WTC11 (cell line): ENCODE measurements at regions not wholly inside any gene's neighbourhood (a gene's known extent, or its start where the extent isn't known, plus 50 kb on each side); places are given as distances from the start of the nearest gene placed in this dataset.

ENCODE experiments used
- ATAC-seq: fragments of 200-7000 bp; cut with Tn5 transposase; 2 replicates; pipeline ENCODE4 v1.10.0; 2021; ENCODE audit warnings: mild to moderate bottlenecking, moderate library complexity
- CTCF ChIA-PET: fragments of 300-600 bp; sonication (Branson Sonifier 250); formaldehyde crosslinking; loops from one replicate; lab custom pipeline; 2021; ENCODE audit warnings: antibody characterized with exemption; lab: Charles Lee
- POLR2A ChIA-PET: fragments of 350-600 bp; sonication (Branson Sonifier 250); formaldehyde crosslinking; loops from one replicate; lab custom pipeline; 2021; ENCODE audit warnings: antibody characterized with exemption; lab: Charles Lee
- DNase-seq: peaks from one replicate; pipeline ENCODE4 v3.0.0; 2021; ENCODE audit warnings: low spot score
- H3K27ac Mint-ChIP-seq: 2 replicates; pipeline ENCODE4 v1.8.0; 2021; ENCODE audit warnings: mixed read lengths
- H3K27me3 Mint-ChIP-seq: 2 replicates; pipeline ENCODE4 v1.8.0; 2021; ENCODE audit warnings: low read depth, mild to moderate bottlenecking, moderate library complexity, mixed read lengths
- H3K36me3 Mint-ChIP-seq: 2 replicates; pipeline ENCODE4 v1.8.0; 2021; ENCODE audit warnings: mixed read lengths
- H3K4me1 Mint-ChIP-seq: 2 replicates; pipeline ENCODE4 v1.8.0; 2022; ENCODE audit warnings: mixed read lengths
- H3K4me3 Mint-ChIP-seq: 2 replicates; pipeline ENCODE4 v1.8.0; 2021; ENCODE audit warnings: mild to moderate bottlenecking, moderate library complexity, mixed read lengths
- H3K9me3 Mint-ChIP-seq: 2 replicates; pipeline ENCODE4 v1.8.0; 2021; ENCODE audit warnings: mixed read lengths
- ARID4B ChIP-seq: sonication (generic); formaldehyde crosslinking; IDR thresholded peaks from 2 replicates; pipeline ENCODE4 v1.8.0; 2023; ENCODE audit warnings: missing genetic modification reagents, mild to moderate bottlenecking, borderline replicate concordance
- ERG ChIP-seq: fragments of 250-450 bp; sonication (Bioruptor Pico); IDR thresholded peaks from 2 replicates; pipeline ENCODE4 v1.8.0; 2021; ENCODE audit warnings: mild to moderate bottlenecking
- FOXK1 ChIP-seq: sonication (generic); formaldehyde crosslinking; IDR thresholded peaks from 2 replicates; pipeline ENCODE4 v1.8.0; 2022; ENCODE audit warnings: mild to moderate bottlenecking, moderate library complexity, missing genetic modification reagents
- MLX ChIP-seq: sonication (generic); formaldehyde crosslinking; IDR thresholded peaks from 2 replicates; pipeline ENCODE4 v1.8.1; 2023; ENCODE audit warnings: mild to moderate bottlenecking, missing genetic modification reagents, moderate library complexity
- MYBL2 ChIP-seq: sonication (generic); formaldehyde crosslinking; IDR thresholded peaks from 2 replicates; pipeline ENCODE4 v1.8.1; 2023; ENCODE audit warnings: mild to moderate bottlenecking, moderate library complexity, missing genetic modification reagents
- NR2C2 ChIP-seq: sonication (generic); formaldehyde crosslinking; IDR thresholded peaks from 2 replicates; pipeline ENCODE4 v1.8.0; 2022; ENCODE audit warnings: mild to moderate bottlenecking, missing genetic modification reagents
- SMAD3 ChIP-seq: sonication (generic); formaldehyde crosslinking; IDR thresholded peaks from 2 replicates; pipeline ENCODE4 v1.8.0; 2022; ENCODE audit warnings: missing genetic modification reagents, mild to moderate bottlenecking, borderline replicate concordance
- SP1 ChIP-seq: sonication (generic); formaldehyde crosslinking; conservative IDR thresholded peaks from 2 replicates; pipeline ENCODE4 v1.8.1; 2022; ENCODE audit warnings: missing genetic modification reagents
- TEAD1 ChIP-seq: sonication (generic); formaldehyde crosslinking; IDR thresholded peaks from 2 replicates; pipeline ENCODE4 v1.8.0; 2022; ENCODE audit warnings: mild to moderate bottlenecking, missing genetic modification reagents
- ZBTB21 ChIP-seq: sonication (generic); formaldehyde crosslinking; IDR thresholded peaks from 2 replicates; pipeline ENCODE4 v1.8.1; 2023; ENCODE audit warnings: mild to moderate bottlenecking, missing genetic modification reagents, borderline replicate concordance
- ZNF138 ChIP-seq: sonication (generic); formaldehyde crosslinking; conservative IDR thresholded peaks from 2 replicates; pipeline ENCODE4 v1.8.1; 2022; ENCODE audit warnings: mild to moderate bottlenecking, moderate library complexity, missing genetic modification reagents
- ZNF219 ChIP-seq: sonication (generic); formaldehyde crosslinking; IDR thresholded peaks from 2 replicates; pipeline ENCODE4 v1.8.0; 2023; ENCODE audit warnings: missing genetic modification reagents, mild to moderate bottlenecking, borderline replicate concordance
- TF ChIP-seq, protein P1 (sequence below): sonication (generic); formaldehyde crosslinking; IDR thresholded peaks from 2 replicates; pipeline ENCODE4 v1.8.1; 2022; ENCODE audit warnings: mild to moderate bottlenecking, moderate library complexity, missing genetic modification reagents
- TF ChIP-seq, protein P2 (sequence below): fragments of 200-600 bp; IDR thresholded peaks from 2 replicates; pipeline ENCODE4 v1.8.0; 2022; ENCODE audit warnings: antibody characterized with exemption
- TF ChIP-seq, protein P3 (sequence below): fragments of 250-450 bp; sonication (Bioruptor Pico); conservative IDR thresholded peaks from 2 replicates; pipeline ENCODE4 v1.9.0; 2021; ENCODE audit warnings: mild to moderate bottlenecking
- TF ChIP-seq, protein P4 (sequence below): sonication (generic); formaldehyde crosslinking; conservative IDR thresholded peaks from 2 replicates; pipeline ENCODE4 v1.8.1; 2023; ENCODE audit warnings: mild to moderate bottlenecking, low read depth, missing genetic modification reagents, moderate library complexity

GRCh38 chr6:113505084-113505699 lies 352.0 kb upstream of the MARCKS start:
- H3K36me3 Mint-ChIP-seq = no peaks in the 10 kb centered on the region
- TF ChIP-seq ZBTB21 (CRISPR knock-in tag) (no peak), ZNF138 (CRISPR knock-in tag) (no peak), ZNF219 (no peak), SP1 (CRISPR knock-in tag) (no peak), MYBL2 (CRISPR knock-in tag) (no peak), TEAD1 (CRISPR knock-in tag) (no peak), NR2C2 (no peak), SMAD3 (no peak), ERG (CRISPR knock-in tag) (no peak), MLX (CRISPR knock-in tag) (no peak), ARID4B (CRISPR knock-in tag) (no peak), FOXK1 (CRISPR knock-in tag) (no peak)
- TF ChIP-seq, protein P1, sequence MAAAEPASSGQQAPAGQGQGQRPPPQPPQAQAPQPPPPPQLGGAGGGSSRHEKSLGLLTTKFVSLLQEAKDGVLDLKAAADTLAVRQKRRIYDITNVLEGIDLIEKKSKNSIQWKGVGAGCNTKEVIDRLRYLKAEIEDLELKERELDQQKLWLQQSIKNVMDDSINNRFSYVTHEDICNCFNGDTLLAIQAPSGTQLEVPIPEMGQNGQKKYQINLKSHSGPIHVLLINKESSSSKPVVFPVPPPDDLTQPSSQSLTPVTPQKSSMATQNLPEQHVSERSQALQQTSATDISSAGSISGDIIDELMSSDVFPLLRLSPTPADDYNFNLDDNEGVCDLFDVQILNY (CRISPR knock-in tag) = no peak
- TF ChIP-seq, protein P2, sequence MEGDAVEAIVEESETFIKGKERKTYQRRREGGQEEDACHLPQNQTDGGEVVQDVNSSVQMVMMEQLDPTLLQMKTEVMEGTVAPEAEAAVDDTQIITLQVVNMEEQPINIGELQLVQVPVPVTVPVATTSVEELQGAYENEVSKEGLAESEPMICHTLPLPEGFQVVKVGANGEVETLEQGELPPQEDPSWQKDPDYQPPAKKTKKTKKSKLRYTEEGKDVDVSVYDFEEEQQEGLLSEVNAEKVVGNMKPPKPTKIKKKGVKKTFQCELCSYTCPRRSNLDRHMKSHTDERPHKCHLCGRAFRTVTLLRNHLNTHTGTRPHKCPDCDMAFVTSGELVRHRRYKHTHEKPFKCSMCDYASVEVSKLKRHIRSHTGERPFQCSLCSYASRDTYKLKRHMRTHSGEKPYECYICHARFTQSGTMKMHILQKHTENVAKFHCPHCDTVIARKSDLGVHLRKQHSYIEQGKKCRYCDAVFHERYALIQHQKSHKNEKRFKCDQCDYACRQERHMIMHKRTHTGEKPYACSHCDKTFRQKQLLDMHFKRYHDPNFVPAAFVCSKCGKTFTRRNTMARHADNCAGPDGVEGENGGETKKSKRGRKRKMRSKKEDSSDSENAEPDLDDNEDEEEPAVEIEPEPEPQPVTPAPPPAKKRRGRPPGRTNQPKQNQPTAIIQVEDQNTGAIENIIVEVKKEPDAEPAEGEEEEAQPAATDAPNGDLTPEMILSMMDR = no peak
- TF ChIP-seq, protein P3, sequence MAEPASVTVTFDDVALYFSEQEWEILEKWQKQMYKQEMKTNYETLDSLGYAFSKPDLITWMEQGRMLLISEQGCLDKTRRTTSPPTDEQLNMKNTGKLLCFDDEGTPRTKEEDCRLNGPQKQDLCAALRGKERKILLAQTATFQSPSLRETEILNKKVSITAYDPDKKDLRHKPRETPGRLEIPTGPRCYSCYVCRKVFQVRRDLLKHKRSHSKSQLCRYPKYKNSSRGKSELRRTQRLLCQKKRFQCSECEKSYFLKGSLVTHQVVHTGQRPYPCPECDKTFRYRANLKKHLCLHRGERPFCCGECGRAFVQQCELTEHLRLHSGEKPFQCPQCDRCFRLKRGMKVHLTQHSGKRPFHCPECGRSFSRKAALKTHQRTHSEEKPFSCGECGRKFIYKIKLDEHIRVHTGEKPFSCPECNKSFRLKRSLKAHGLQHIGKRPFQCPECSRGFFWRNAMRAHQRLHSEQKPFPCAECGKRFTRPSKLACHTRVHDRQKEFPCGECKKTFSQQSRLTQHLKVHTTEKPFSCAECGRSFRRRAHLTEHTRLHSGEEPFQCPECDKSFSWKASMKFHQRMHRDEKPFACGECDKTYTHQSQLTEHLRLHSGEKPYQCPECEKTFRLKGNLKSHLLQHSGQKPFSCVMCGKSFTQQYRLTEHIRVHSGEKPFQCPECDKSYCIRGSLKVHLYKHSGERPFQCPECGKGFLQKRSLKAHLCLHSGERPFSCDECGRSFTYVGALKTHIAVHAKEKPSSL (CRISPR knock-in tag) = no peak
- TF ChIP-seq, protein P4, sequence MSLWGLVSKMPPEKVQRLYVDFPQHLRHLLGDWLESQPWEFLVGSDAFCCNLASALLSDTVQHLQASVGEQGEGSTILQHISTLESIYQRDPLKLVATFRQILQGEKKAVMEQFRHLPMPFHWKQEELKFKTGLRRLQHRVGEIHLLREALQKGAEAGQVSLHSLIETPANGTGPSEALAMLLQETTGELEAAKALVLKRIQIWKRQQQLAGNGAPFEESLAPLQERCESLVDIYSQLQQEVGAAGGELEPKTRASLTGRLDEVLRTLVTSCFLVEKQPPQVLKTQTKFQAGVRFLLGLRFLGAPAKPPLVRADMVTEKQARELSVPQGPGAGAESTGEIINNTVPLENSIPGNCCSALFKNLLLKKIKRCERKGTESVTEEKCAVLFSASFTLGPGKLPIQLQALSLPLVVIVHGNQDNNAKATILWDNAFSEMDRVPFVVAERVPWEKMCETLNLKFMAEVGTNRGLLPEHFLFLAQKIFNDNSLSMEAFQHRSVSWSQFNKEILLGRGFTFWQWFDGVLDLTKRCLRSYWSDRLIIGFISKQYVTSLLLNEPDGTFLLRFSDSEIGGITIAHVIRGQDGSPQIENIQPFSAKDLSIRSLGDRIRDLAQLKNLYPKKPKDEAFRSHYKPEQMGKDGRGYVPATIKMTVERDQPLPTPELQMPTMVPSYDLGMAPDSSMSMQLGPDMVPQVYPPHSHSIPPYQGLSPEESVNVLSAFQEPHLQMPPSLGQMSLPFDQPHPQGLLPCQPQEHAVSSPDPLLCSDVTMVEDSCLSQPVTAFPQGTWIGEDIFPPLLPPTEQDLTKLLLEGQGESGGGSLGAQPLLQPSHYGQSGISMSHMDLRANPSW (CRISPR knock-in tag) = no peak
- ATAC-seq = no peak
- H3K27ac Mint-ChIP-seq = no peak overlapping the region
- POLR2A ChIA-PET = no interaction called here
- no peaks in the 10 kb centered on the region; the same call in 1 of the 2 replicates for H3K27me3 Mint-ChIP-seq
- H3K4me3 Mint-ChIP-seq = no peak overlapping the region
- no peaks in the 10 kb centered on the region for H3K9me3 Mint-ChIP-seq
- DNase-seq = no peak
- CTCF ChIA-PET = no interaction called here
- H3K4me1 Mint-ChIP-seq = no peaks in the 10 kb centered on the region
